ENCODE measurements at regions not wholly inside any gene's neighbourhood (a gene's known extent, or its start where the extent isn't known, plus 50 kb on each side); places are given as distances from the start of the nearest gene placed in this dataset.

DNA sequence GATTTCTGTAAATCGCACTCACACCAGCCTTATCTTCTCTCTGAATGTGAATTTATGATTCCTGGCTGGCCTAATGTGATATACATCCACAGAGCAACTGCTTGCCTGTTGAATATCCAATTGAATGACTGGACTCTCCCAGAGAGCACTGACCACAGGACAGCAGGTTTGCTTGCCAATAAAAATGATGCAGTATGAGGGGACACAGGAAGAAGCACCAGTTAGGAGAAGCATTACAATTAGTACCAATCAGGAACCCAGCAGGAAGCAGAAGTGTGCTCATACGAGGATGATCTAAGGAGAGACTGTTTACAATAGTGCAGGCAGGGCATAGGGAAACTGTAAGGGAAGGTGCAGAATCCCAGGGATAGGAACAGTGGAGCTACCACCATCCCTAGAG is 127.2 kb upstream of the ZNF366 start:
- no peak for TF ChIP-seq POLR2A (IDR thresholded peaks at IDR 0.05)
- TF ChIP-seq, protein P1, sequence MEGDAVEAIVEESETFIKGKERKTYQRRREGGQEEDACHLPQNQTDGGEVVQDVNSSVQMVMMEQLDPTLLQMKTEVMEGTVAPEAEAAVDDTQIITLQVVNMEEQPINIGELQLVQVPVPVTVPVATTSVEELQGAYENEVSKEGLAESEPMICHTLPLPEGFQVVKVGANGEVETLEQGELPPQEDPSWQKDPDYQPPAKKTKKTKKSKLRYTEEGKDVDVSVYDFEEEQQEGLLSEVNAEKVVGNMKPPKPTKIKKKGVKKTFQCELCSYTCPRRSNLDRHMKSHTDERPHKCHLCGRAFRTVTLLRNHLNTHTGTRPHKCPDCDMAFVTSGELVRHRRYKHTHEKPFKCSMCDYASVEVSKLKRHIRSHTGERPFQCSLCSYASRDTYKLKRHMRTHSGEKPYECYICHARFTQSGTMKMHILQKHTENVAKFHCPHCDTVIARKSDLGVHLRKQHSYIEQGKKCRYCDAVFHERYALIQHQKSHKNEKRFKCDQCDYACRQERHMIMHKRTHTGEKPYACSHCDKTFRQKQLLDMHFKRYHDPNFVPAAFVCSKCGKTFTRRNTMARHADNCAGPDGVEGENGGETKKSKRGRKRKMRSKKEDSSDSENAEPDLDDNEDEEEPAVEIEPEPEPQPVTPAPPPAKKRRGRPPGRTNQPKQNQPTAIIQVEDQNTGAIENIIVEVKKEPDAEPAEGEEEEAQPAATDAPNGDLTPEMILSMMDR (IDR thresholded peaks at IDR 0.05): no peak
- TF ChIP-seq EP300 (IDR thresholded peaks at IDR 0.05): no peak

Measured in suprapubic skin (tissue), 3 donors.